H9 (cell line): ENCODE measurements at regions not wholly inside any gene's neighbourhood (a gene's known extent, or its start where the extent isn't known, plus 50 kb on each side); places are given as distances from the start of the nearest gene placed in this dataset.

Source experiments
- DNase-seq: peaks from one replicate; pipeline ENCODE4 v3.0.0-alpha.2; 2017
- H2AFZ ChIP-seq: one replicate; pipeline ENCODE4 v1.6.1; 2013; ENCODE audit warnings: mild to moderate bottlenecking, low read length, control low read depth, moderate library complexity
- H2AK5ac ChIP-seq: 2 replicates; pipeline ENCODE4 v1.6.1; 2013; ENCODE audit warnings: low read length, control low read depth, mixed read lengths; ENCODE audit not compliant: insufficient read length
- H2BK120ac ChIP-seq: one replicate; pipeline ENCODE4 v1.6.1; 2013; ENCODE audit warnings: low read depth, mild to moderate bottlenecking, low read length, control low read depth, inconsistent platforms; ENCODE audit not compliant: poor library complexity, severe bottlenecking
- H2BK12ac ChIP-seq: 2 replicates; pipeline ENCODE4 v1.6.1; 2013; ENCODE audit warnings: low read length, control low read depth, mixed read lengths, low read depth; ENCODE audit not compliant: insufficient read length
- H2BK15ac ChIP-seq: 2 replicates; pipeline ENCODE4 v1.6.1; 2013; ENCODE audit warnings: low read depth, low read length, control low read depth
- H2BK20ac ChIP-seq: one replicate; pipeline ENCODE4 v1.6.1; 2013; ENCODE audit warnings: low read depth, mild to moderate bottlenecking, low read length, control low read depth, inconsistent platforms; ENCODE audit not compliant: poor library complexity, severe bottlenecking
- H2BK5ac ChIP-seq: 2 replicates; pipeline ENCODE4 v1.6.1; 2013; ENCODE audit warnings: low read length, control low read depth, mixed read lengths; ENCODE audit not compliant: insufficient read length
- H3K14ac ChIP-seq: 2 replicates; pipeline ENCODE4 v1.6.1; 2013; ENCODE audit warnings: low read length, control low read depth; ENCODE audit not compliant: insufficient read depth
- H3K18ac ChIP-seq: 2 replicates; pipeline ENCODE4 v1.6.1; 2013; ENCODE audit warnings: low read depth, mild to moderate bottlenecking, mixed read lengths, low read length, control low read depth; ENCODE audit not compliant: insufficient read length
- H3K23ac ChIP-seq: 2 replicates; pipeline ENCODE4 v1.6.1; 2013; ENCODE audit warnings: low read length, control low read depth, mixed read lengths, low read depth; ENCODE audit not compliant: insufficient read length
- H3K23me2 ChIP-seq: 2 replicates; pipeline ENCODE4 v1.6.1; 2013; ENCODE audit warnings: low read depth, mild to moderate bottlenecking, mixed read lengths, low read length, control low read depth; ENCODE audit not compliant: insufficient read length, poor library complexity, severe bottlenecking
- H3K27ac ChIP-seq: 2 replicates; pipeline ENCODE4 v1.5.1; 2013; ENCODE audit warnings: low read length, control low read depth, mixed read lengths, low read depth; ENCODE audit not compliant: insufficient read length
- H3K27me3 ChIP-seq: 2 replicates; pipeline ENCODE4 v1.6.1; 2013; ENCODE audit warnings: low read length, control low read depth, inconsistent platforms; ENCODE audit not compliant: insufficient read depth
- H3K4ac ChIP-seq: 2 replicates; pipeline ENCODE4 v1.6.1; 2013; ENCODE audit warnings: low read depth, mild to moderate bottlenecking, control low read depth, inconsistent platforms, low read length, moderate library complexity
- H3K4me1 ChIP-seq: 2 replicates; pipeline ENCODE4 v1.6.1; 2013; ENCODE audit warnings: low read length, control low read depth, inconsistent platforms; ENCODE audit not compliant: insufficient read depth
- H3K4me2 ChIP-seq: 2 replicates; pipeline ENCODE4 v1.6.1; 2013; ENCODE audit warnings: low read length, control low read depth, mixed read lengths; ENCODE audit not compliant: insufficient read length, insufficient read depth
- H3K56ac ChIP-seq: 2 replicates; pipeline ENCODE4 v1.6.1; 2013; ENCODE audit warnings: low read depth, mild to moderate bottlenecking, mixed read lengths, low read length, control low read depth; ENCODE audit not compliant: insufficient read length
- H3K79me1 ChIP-seq: 2 replicates; pipeline ENCODE4 v1.6.1; 2013; ENCODE audit warnings: low read depth, mild to moderate bottlenecking, moderate library complexity, low read length, control low read depth, inconsistent platforms; ENCODE audit not compliant: insufficient read depth, poor library complexity, severe bottlenecking
- H3K79me2 ChIP-seq: 2 replicates; pipeline ENCODE4 v1.6.1; 2013; ENCODE audit warnings: low read length, control low read depth, inconsistent platforms; ENCODE audit not compliant: insufficient read depth
- H3K9ac ChIP-seq: 2 replicates; pipeline ENCODE4 v1.6.1; 2013; ENCODE audit warnings: low read length, control low read depth, mixed read lengths; ENCODE audit not compliant: insufficient read length; ENCODE audit errors: extremely low read depth
- H3K9me3 ChIP-seq: one replicate; pipeline ENCODE4 v1.6.1; 2013; ENCODE audit warnings: low read depth, low read length, inconsistent platforms; ENCODE audit not compliant: control insufficient read depth
- H3T11ph ChIP-seq: one replicate; pipeline ENCODE4 v1.6.1; 2013; ENCODE audit warnings: mild to moderate bottlenecking, low read length, control low read depth, inconsistent platforms
- H4K20me1 ChIP-seq: one replicate; pipeline ENCODE4 v1.6.1; 2013; ENCODE audit not compliant: control insufficient read depth, insufficient read length, insufficient read depth
- H4K5ac ChIP-seq: 2 replicates; pipeline ENCODE4 v1.6.1; 2013; ENCODE audit warnings: low read depth, mild to moderate bottlenecking, mixed read lengths, low read length, control low read depth; ENCODE audit not compliant: insufficient read length
- H4K8ac ChIP-seq: replicated peaks from 2 replicates; pipeline ENCODE4 v1.6.1; 2013; ENCODE audit warnings: low read length, control low read depth, mixed read lengths, low read depth; ENCODE audit not compliant: insufficient read length
- H4K91ac ChIP-seq: 2 replicates; pipeline ENCODE4 v1.6.1; 2013; ENCODE audit warnings: low read depth, mild to moderate bottlenecking, moderate library complexity, mixed read lengths, low read length, control low read depth; ENCODE audit not compliant: insufficient read length
- H3K27ac Mint-ChIP-seq, 3 experiments: 2 replicates in 2 of 3; 3 replicates in 1 of 3; pipeline ENCODE4 v1.8.0; 2020 to 2021; ENCODE audit warnings: mixed read lengths in 3 of 3, mild to moderate bottlenecking in 1 of 3, moderate library complexity in 1 of 3
- H3K27me3 Mint-ChIP-seq: 2 replicates; pipeline ENCODE4 v1.8.0; 2021; ENCODE audit warnings: low read depth, mild to moderate bottlenecking, moderate library complexity, mixed read lengths
- H3K36me3 Mint-ChIP-seq, 3 experiments: 2 replicates in 2 of 3; 3 replicates in 1 of 3; pipeline ENCODE4 v1.8.0; 2020 to 2021; ENCODE audit warnings: low read depth in 3 of 3, mixed read lengths in 3 of 3; ENCODE audit not compliant: insufficient read depth in 1 of 3
- H3K4me1 Mint-ChIP-seq, 2 experiments: 2 replicates each; pipeline ENCODE4 v1.8.0; 2020; ENCODE audit warnings: mixed read lengths in 2 of 2
- H3K4me3 Mint-ChIP-seq, 2 experiments: 2 replicates in 1 of 2; 3 replicates in 1 of 2; pipeline ENCODE4 v1.8.0; 2020 to 2021; ENCODE audit warnings: mild to moderate bottlenecking in 2 of 2, mixed read lengths in 2 of 2, moderate library complexity in 1 of 2
- H3K9me3 Mint-ChIP-seq, 2 experiments: 2 replicates in 1 of 2; 3 replicates in 1 of 2; pipeline ENCODE4 v1.8.0; 2020; ENCODE audit warnings: mild to moderate bottlenecking in 2 of 2, mixed read lengths in 2 of 2, moderate library complexity in 1 of 2
- WGBS: extraction: QIAGEN DNeasy Blood & Tissue Kit; methylation state at CpG from one replicate; pipeline ENCODE4 v1.1.7; 2013; ENCODE audit warnings: missing lambda C conversion rate, low lambda C conversion rate, mixed read lengths; ENCODE audit not compliant: insufficient read length; ENCODE audit errors: extremely low coverage; 5-methylcytosine and 5-hydroxymethylcytosine counted together
- TF ChIP-seq, protein P1 (sequence below): fragments of 200-600 bp; sonication (generic); conservative IDR thresholded peaks from 3 replicates; pipeline ENCODE4 v1.8.0; 2021; ENCODE audit warnings: antibody characterized with exemption, mild to moderate bottlenecking

DNA sequence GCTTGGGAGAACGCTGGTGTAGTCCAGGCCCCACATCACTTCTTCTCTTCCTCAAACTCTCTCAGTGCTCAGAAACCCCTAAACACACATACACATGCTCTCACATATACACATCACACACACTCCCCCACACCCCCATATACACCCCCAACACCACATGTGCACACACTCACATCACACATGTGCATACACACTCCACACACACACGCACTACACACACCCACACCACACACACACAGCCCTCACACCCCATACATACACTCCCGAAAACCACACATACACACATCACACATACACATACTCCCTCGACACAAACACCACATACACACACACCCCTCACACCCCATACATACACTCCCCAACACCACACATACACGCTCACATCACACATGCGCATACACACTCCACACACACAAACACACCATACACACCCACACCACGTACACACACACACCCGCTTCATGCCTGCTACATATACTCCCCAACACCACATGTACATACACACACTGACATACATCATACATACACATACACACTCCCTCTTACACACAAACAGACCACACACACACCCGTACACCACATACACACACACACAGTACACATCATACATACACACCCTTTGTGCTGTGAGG, 110.3 kb upstream of the TMEM170B start:
- H3K27me3 Mint-ChIP-seq, result no peaks in the 10 kb centered on the region
- Histone ChIP-seq H3T11ph (no peak overlapping the region), H3K23me2 (no peaks in the 10 kb centered on the region), H2AFZ (no peak overlapping the region), H3K56ac (no peak overlapping the region), H3K79me2 (no peaks in the 10 kb centered on the region), H2BK5ac (no peak overlapping the region), H4K5ac (peak overlapping the region; percentile 4), H3K18ac (peak overlapping the region; percentile 32), H4K8ac (no peak overlapping the region), H3K4me1 (peaks cover 7% of the 10 kb centered on the region; the same call in 1 of the 2 replicates), H3K4me2 (no peak overlapping the region), H3K79me1 (no peaks in the 10 kb centered on the region), H3K9me3 (no peaks in the 10 kb centered on the region), H3K4ac (no peak overlapping the region), H3K14ac (no peak overlapping the region), H2BK20ac (no peak overlapping the region), H4K20me1 (no peaks in the 10 kb centered on the region), H2BK120ac (no peak overlapping the region), H2BK15ac (no peak overlapping the region), H3K27me3 (no peaks in the 10 kb centered on the region), H3K27ac (no peak overlapping the region), H2BK12ac (no peak overlapping the region), H2AK5ac (no peak overlapping the region), H3K9ac (no peak overlapping the region), H3K23ac (no peak overlapping the region), H4K91ac (no peak overlapping the region)
- 100% methylated on average over 7 of the region's 9 CpGs for WGBS
- no peak for DNase-seq
- no peak overlapping the region for H3K4me3 Mint-ChIP-seq
- H3K4me1 Mint-ChIP-seq, result peaks cover 40 to 46% of the 10 kb centered on the region in 2 experiments
- H3K9me3 Mint-ChIP-seq, result no peaks in the 10 kb centered on the region
- peak overlapping the region in 1 of 3 experiments; percentile 30; a peak in 1 of 7 replicates for H3K27ac Mint-ChIP-seq
- TF ChIP-seq, protein P1, sequence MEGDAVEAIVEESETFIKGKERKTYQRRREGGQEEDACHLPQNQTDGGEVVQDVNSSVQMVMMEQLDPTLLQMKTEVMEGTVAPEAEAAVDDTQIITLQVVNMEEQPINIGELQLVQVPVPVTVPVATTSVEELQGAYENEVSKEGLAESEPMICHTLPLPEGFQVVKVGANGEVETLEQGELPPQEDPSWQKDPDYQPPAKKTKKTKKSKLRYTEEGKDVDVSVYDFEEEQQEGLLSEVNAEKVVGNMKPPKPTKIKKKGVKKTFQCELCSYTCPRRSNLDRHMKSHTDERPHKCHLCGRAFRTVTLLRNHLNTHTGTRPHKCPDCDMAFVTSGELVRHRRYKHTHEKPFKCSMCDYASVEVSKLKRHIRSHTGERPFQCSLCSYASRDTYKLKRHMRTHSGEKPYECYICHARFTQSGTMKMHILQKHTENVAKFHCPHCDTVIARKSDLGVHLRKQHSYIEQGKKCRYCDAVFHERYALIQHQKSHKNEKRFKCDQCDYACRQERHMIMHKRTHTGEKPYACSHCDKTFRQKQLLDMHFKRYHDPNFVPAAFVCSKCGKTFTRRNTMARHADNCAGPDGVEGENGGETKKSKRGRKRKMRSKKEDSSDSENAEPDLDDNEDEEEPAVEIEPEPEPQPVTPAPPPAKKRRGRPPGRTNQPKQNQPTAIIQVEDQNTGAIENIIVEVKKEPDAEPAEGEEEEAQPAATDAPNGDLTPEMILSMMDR, result no peak
- no peaks in the 10 kb centered on the region for H3K36me3 Mint-ChIP-seq
